ENCODE measurements at regions not wholly inside any gene's neighbourhood (a gene's known extent, or its start where the extent isn't known, plus 50 kb on each side); places are given as distances from the start of the nearest gene placed in this dataset.
"Not testable (repeated sequence)": the region's sequence is repeated elsewhere in the genome, so short reads cannot be mapped to it uniquely, and the experiment has no call there.

DNA sequence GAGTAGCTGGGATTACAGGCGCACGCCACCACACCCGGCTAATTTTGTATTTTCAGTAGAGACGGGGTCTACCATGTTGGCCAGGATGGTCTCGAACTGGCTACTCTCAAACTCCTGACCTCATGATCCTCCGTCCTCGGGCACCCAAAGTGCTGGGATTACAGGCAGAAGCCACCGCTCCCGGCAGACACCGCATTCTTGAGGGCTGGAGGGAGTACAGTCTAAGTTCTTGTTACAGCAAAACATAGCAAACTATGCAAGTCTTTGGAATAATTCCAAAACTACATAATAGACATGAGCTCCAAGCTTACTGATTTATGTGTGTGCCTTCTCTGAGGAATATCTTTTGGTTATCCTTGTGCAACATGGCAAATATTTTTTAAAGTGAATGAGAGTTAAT lies 299.1 kb upstream of the ZNF658 start:
- DNase-seq, result not testable (repeated sequence)

GRCh38 chr9:66631521-66632046 lies 268.9 kb upstream of the ZNF658 start:
- not testable (repeated sequence) for DNase-seq

- not testable (repeated sequence) for DNase-seq
These were observed 252.8 kb upstream of the ZNF658 start for GRCh38 chr9:66647675-66648074.

DNA sequence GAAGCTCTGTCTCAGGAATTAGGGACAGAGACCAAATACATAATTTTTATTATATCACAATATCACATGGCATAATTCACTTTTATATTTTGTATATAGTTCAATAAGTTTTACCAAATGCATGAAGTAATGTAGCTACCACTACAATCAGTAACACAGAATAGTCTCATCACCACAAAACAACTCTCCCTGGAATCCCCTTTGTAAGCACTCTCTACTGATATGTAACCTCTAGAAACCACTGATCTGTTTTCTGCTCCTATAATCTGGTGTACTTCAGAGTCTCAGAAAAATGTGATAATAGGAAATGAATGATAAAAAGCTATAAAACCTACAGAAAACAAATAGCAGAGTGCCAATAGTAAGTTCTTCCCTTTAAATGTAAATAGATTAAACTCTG lies 210.3 kb upstream of the ZNF658 start:
- not testable (repeated sequence) for DNase-seq

GRCh38 chr9:66695561-66696240 lies 204.8 kb upstream of the ZNF658 start:
- not testable (repeated sequence) for DNase-seq

DNA sequence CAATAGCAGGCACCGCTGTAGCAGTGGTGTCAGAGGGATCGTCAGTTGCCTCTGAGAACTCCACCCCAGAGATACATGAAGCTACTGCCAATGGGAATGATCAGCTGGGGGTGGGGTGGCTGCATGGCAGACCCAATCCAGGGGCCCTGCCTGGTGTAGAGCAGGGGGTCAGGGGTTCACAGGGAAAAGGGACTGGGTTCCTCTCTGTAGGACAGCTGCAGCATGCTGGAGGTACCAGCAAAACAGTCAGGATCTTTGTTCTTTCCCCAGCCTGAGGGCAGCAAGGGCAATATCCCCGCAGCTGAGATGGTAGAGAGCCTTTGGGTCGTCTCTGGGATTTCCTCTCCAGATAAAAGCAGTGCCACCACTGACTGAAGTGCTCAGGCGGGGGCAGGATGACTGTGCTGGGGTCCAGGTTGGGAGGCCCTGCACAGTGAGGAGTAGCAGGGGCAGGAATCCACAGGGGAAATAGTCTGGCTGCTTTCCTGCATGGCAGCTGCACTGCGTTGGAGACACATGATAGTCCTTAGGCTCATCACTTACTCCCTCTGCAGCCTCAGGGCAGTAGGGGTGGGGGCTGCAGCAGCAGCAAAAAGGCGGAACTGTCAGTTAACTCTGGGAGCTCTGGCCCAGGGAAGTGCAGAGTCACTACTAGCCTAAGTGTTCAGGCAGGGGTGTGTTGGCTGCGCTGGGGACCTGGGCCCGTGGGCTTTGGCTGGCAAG lies 203.0 kb upstream of the ZNF658 start:
- not testable (repeated sequence) for DNase-seq

DNA sequence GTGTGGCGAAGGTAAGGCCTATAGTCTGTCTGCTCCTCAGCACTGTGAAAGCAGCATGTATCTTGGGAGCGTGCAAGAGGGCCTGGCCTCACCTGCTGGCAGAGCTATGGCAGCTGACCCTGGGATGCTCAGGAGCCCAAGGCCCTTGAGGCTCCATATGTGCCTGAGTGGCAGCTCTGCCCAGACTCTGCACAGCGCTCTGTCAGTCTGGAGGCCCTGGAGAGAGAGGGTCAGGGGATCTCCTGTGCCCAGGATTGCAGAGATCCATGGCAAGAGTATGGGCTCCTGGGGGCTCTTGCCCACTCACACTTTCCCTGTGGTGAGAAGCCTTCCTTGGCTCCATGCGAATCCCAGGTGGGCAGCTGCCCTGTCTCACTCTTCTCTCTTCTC lies 202.5 kb upstream of the ZNF658 start:
- DNase-seq, result not testable (repeated sequence)

- DNase-seq, result not testable (repeated sequence)
These were observed 198.8 kb upstream of the ZNF658 start for GRCh38 chr9:66701411-66702377.

DNA sequence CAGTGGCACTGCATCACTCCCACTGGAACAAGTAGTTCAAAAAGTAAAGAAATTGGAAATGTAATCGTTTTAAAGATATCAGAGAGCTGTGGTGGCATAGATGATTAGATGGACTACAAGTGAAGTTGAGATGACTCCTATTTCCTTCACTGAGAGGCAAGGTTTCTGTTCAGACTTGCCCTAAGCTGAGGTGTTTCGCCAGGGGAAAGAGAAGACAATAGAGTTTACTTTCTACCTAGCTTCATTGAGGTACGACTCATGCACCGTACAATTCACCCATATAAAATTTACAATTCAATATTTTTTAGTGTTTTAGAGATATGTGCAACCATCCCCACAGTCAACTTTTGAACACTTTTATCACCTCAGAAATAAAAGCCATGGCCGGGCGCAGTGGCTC lies 189.0 kb upstream of the ZNF658 start:
- not testable (repeated sequence) for DNase-seq

DNA sequence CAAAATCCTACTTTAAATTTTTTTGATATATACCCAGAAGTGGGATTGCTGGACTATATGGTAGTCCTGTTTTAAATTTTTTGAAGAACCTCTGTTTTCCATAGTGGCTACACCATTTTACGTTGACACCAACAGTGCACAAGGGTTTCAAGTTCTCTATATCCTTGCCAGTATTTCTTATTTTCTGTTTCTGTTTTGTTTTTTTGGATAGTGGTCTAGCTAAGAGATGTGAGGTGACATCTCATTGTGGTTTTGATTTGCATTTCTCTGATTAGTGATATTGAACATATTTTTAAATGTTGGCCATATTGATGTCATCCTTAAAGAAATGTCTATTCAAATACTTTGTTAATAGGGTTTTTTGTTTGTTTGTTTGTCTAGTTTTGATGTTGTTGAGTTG lies 187.7 kb upstream of the ZNF658 start:
- not testable (repeated sequence) for DNase-seq

DNA sequence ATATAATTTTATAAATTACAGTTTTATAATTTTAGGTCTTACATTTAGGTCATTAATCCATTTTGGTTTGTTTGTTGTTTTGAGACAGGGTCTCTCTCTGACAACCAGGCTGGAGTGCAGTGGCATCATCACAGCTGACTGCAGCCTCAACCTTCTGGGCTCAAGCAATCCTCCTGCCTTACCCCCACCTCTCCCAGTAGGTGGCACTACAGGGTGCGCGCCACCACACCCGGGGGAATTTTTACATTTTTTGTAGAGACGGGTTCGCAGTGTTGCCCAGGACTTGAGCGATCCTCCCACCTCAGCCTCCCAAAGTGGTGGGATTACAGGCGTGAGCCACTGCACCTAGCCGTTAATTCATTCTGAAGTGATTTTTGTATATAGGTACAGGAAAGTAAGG lies 187.0 kb upstream of the ZNF658 start:
- not testable (repeated sequence) for DNase-seq

DNA sequence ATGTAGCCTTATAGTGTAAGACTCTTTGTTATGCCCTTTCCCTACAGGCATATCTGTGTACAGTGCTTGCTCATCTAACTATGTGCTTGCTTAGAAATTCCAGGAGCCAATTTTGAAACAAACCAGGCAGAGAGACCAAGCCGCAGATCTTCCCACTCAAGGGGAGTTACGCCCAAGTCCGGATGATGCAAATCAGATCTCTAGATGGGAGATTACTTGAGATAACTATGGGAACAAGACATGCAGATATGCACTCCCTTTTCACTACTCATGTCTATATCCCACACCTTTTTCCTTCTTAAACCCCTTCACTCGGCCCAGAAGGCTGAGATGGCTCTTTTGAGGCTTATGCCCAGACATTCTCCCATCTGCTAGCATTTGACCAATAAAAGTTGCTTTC lies 179.7 kb upstream of the ZNF658 start:
- DNase-seq, result not testable (repeated sequence)

GRCh38 chr9:66727540-66727939 lies 173.0 kb upstream of the ZNF658 start:
- not testable (repeated sequence) for DNase-seq

DNA sequence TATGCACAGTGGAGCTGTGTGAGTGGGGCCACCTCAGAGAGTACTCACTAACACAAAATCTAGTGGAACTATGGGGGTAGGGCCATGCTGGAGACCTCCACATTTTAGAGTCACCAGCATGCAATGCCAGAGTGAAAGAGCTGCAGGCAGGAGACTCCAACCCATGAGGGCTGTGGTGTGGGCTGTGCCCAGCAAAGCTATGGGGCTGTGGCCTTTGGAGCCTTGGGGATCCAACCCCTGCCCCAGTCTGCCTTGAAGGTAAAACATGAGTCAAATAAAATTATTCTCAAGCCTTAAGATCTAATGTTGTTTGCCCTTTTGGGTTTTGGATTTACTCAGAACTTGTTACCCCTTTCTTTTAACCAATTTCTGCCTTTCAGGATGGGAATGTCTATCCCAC lies 163.8 kb upstream of the ZNF658 start:
- DNase-seq, result peak in 1 of 5 donors; percentile 4

DNA sequence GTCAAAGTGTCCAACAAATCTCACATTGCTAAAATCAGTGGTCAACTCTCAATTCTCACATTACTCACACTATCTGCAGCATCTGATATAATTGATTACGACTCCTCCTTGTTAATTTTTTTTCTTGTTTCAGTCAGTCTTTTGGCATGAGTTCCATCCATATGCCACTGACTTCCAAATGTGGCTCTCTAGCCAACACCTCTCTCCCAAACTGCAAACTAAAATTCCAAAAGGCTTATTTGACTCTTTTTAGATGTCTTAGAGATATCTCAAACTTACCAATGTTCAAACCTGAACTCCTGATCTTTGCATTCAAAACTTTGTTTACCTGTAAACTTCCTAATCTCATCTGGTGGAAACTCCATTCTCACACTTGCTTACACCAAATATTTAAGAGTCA lies 162.1 kb upstream of the ZNF658 start:
- not testable (repeated sequence) for DNase-seq

DNA sequence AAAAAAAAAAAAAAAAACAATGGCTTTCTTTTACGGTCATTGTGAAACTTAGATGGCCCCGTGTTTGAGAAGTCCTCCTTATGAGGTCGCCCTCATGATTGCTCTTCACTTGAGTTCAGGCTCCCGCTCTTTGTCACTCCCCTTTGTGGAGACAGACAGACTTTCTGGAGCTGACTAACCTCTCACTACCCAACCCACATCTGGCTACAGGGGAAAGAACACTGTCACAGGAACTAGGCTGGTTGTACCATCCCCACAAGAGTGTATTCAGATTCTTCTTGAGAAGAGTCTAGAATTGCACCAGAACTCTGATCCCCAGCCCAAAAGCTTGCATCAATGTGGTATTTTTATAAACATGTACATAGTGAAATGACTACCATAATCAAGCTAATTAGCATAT lies 160.4 kb upstream of the ZNF658 start:
- not testable (repeated sequence) for DNase-seq

- not testable (repeated sequence) for DNase-seq
These were observed 154.7 kb upstream of the ZNF658 start for GRCh38 chr9:66745846-66746245.

DNA sequence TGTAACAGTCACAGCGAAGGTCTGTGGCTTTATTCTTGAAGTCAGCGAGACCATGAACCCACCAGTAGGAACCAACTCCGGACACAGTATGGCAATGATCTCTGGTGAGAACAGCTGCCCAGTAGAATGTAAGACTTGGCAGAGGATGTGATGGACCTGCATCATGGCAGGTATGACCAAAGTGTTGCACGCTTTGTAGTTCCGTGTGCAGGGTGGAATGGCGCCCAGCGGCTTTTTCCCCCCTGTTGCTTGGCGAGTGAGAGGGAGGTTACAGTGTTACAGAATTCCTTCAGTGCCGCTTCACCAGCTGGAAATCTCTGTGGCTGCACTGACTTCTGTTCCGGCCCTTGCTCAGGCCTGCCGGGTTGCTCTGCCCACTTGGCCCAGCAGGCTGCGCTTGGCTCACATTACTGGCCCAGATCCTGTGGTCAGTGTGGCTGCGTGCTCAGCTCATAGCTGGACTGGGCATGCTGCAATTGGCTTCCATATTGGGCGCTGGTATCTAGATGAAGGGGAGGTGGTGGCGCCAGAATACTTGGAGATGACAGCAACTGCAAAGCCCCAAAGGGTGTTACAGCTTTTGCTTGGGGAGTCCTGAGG lies 148.1 kb upstream of the ZNF658 start:
- DNase-seq, result not testable (repeated sequence)

DNA sequence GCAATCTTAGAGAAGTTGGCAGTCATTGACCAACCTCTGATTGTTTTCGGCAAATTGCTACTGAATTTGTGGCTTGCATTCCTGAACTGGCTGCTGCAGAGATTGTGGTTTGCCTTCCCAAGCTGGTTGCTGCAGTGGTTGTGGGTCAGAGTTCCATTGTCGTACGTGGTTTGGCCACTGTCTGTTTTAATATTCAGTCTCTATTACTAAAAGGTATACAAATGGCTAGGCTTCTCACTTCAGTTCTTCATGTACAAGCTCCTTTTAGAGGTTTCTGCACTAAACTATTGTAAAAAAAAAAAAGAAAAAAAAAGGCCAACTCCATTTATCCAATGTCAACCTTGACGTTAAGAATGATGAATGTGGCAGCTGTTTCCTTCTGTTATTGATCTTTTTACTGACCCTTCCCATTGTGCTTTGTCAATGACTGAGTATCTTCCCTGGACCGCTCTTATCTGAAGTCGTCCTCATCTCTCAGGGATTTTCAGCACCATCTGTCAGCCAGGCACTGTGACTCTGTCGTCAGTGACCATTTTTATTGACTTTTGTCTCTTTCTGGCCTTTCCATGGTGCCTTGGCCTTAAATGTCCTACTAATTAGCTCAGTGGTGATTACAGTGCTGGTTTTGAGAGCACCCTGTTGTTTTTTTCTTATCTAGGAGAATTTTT lies 140.6 kb upstream of the ZNF658 start:
- not testable (repeated sequence) for DNase-seq

DNA sequence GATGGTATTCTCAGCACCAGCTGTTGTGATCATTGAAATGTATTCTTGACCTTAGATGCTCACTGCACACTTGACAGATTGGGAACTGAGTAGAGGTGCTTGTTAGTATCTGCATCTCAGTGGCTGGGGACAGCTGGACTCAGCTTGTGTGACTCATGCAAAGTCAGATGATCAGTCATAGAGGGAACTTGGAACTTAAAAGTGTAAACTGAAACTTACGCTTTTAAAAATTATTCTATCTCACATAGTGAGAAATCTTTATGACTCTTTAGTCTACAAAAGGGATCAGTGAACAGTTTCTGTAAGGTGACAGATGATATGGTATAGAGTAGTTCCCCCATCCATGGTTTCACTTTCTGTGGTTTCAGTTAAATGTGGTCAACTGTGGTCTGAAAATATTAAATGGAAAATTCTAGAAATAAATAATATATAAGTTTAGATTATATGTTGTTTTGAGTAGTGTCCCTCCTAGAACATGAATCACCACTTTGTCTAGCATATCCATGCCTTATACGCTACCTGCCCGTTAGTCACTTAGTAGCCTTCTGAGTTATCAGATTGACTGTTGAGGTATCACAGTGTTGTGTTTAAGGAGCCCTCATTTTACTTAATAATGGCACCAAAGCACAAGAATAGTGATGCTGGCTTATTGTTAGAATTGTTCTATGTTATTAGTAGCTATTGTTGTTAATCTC lies 135.6 kb upstream of the ZNF658 start:
- DNase-seq, result not testable (repeated sequence)

GRCh38 chr9:66765531-66765930 lies 135.0 kb upstream of the ZNF658 start:
- not testable (repeated sequence) for DNase-seq

Measured in T-helper 1 cell (primary cell).